HG02642 (cell line): ENCODE measurements at regions not wholly inside any gene's neighbourhood (a gene's known extent, or its start where the extent isn't known, plus 50 kb on each side); places are given as distances from the start of the nearest gene placed in this dataset.

Experiments used
- ATAC-seq: cut with Tn5 transposase; IDR thresholded peaks from one replicate; pipeline ENCODE4 v1.9.1; 2021; ENCODE audit warnings: mild to moderate bottlenecking; ENCODE audit not compliant: unreplicated experiment, poor library complexity

DNA sequence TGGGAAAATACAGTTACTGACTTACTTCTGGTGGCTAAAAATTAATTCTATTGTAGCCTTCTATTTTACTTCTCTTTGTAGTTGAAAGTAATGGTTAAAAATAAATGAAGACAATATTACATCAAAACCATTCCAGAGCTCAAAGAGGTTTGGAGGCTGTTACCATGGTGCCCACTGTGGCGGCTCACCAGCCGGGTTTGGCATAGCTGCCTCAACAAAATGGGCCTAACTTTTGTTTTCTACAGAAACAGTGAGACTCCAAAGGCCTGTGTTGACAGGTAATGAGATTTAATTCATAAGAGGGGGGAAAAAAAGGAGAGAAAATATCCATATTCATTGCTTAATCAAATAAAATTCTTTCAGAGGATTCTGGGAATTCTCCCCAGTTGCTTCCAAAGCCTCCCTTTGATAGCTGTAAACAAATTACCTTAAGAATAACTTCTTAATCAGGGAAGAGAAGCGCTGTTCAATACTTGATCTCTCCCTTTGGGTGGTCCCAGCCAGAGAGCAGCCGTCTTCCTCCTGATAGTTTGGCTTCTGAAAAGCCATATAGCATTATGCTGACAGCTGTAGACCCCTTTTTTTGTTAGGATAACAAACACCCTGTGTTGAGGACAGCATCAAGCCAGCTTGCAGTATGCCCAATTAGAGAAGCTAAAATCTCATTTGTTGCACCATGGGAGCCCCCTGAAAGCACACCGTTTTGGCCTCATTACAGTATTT is 266.8 kb downstream of the NEDD1 start:
- no peak for ATAC-seq

DNA sequence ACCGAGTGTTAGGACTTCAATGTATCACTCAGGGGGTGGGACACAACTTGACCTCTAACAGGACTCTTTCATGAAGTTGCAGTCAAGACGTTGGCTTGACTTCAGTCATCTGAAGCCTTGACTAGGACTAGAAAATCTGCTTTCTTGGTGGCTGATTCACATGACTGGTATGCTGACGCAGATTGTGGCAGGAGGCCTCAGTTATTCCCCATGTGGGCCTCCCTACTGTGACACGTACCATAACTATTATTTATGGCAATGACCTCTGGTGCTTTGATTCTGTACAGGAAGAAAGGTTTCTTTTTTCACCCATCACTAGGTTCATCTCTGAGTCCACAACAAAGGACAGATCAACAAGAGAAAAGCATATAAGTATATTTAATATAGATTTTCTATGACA is 270.4 kb downstream of the NEDD1 start:
- ATAC-seq: no peak

DNA sequence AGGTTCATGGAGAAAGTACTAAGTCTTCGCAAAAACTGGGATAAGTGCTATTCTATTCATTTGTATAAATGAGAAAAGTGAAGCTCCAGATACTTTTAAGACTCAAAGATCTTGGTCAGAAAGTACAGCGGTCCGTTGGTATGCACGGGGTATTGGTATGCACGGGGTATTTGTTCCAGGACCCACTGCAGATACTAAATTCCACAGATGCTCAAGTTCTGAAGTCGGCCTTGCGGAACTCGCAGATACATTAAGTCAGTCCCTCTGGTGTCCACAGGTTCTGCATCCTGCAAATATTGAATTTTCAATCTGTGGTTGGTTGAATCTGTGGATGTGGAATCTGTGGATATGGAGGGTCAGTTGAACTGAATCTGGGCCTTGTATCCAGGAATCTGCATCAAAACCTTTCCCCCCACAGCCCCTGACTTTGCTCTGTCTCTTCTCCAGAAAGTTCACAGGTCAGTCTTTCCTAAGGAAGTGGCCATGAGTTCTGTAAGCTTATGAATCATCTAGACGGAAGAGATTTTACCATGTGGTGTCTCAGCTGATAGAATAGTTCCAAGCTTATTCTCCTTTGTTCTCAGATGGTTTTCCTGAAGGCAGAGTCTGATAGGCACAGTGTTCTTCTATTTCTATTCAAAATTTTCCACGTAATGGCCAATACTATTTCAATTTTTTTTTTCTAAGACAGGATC is 274.7 kb downstream of the NEDD1 start:
- ATAC-seq: no peak

DNA sequence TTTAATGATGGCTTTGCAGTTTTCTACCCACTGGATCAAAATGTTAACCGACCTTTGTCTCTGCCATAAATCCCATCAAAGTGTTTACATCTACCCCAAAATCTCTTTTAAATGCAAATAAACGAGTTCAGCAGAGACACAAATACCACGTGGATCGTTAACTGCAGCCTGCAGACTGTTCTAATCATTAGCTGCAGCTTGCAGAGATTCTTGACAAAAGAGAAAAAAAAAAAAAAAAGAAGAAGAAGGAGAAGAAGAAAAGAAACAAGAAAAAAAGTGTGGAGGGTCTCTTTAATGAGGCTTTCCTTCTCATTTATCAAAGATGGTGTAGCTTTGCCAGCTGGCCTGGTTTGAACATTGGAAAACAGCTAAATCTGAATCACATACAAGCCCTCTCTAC is 275.7 kb downstream of the NEDD1 start:
- no peak for ATAC-seq

DNA sequence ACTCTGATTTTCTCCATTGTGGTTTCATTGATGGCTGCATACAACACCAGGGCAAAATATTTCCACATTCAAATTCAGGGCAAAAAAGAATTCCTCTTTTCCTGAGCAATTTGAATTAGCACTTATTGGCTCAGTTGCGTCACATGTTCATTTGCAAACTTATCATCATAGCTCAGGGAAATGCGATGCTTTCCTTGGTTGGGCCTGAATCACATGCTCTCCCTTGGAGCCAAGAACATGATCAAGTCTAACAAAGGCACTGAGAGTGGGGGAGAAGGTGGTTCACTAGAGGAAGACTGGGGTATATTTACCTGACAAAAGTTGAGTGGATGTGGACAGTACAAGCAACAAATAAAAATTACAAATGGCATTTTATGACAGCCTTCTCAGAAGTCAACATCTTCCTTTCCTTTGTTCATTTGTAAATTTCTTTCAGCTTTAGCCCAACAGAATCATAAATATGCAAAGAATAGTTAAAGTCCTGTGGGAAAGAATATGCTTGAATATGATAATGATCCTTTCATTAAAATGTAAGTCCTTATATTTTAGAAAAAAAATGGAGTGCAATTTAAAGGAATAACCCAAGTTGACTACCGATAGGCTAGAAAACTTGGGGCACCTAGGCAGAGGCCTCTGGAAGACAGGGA is 277.2 kb downstream of the NEDD1 start:
- ATAC-seq: no peak

DNA sequence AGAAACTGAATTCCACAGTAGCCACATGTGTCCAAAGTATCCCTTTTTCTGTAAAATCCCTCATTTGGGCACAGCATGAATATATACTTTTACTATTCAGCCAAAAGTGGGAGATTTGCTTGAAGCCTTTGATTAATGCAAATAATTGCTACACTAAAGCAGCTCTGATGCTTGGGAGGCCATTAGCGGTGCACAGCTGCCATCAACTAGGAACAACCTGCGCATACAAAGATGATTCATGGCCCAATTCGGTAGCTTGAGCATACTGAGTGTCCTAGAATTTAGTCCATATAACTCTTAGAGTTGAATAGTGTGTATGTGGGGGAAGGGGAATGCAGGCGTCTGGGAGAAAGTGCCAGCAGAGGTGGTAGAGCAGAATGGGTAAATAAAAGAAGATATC is 277.0 kb upstream of the RMST start:
- no peak for ATAC-seq

DNA sequence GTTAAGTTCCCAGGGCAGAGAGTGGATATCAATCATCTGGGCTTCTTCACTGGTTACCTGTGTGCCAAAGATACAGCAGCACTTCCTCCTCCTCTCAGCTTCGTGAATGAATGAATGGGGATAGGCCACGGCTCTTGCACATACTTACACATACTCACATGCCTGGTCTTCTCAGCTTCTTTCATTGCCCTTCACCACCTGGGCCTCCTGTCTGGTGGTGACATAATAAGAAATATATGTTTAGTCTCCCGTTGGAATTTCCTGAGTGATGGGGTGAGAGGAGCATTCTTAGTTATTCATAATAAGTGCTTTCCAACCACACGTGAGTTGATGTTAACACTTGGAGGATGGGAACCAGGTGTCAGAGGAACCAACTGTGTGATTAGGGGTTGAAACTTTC is 268.1 kb upstream of the RMST start:
- ATAC-seq: no peak

DNA sequence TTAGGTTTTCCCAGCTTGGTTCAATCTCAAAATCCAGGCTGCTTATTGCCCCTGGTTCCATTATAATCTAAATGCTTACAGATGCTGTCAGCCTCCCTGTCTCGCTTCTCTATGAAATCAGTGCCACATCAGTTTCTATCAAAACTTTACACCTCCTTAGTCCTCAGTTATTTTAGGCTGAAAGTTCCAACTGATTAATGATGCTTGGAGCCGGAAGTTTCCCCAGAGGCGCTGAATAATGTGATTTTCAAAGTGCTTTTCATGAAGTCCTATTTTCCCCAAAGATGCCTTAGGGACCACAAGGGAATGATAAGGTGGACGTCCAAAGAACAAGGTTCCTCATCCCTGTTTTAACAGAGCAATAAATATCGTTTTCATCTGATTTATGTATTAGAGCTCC is 262.4 kb upstream of the RMST start:
- ATAC-seq: no peak

DNA sequence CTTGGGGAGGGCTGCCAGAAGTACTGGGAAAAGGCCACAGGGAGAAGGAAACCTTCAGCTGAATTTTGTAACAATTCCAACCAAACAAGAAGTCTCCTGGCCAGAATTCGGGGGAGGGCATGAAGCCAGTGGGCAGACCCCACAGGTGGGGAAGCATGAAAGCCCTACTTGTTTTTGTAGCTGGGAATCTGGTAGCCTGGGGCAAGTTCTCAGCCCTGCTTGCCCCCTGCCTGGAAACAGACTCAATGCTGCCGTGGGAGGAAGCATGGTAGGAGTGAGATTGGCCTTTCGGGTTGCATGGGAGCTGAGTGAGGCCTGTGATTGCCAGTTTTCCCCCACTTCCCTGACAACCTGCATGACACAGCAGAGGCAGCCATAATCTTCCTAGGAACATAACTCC is 259.2 kb upstream of the RMST start:
- no peak for ATAC-seq

DNA sequence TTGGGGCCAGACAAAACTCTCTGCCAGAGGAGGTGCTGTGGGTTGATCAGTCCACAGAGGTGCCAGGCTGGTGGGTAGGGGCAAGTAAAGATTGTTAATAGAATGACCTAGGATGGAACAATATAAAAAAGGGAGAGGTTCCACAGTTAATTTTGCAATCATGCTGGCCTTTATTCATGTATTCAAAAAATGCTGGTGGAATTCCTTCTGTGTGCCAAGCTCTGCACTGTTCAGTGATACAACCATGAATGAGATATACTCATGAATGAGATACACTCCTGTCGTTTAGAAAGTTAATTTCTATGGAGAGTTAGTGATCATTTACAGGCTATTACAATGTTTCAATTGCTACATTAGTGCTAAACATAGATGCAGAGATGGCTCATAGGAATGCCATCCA is 252.6 kb upstream of the RMST start:
- ATAC-seq: no peak

DNA sequence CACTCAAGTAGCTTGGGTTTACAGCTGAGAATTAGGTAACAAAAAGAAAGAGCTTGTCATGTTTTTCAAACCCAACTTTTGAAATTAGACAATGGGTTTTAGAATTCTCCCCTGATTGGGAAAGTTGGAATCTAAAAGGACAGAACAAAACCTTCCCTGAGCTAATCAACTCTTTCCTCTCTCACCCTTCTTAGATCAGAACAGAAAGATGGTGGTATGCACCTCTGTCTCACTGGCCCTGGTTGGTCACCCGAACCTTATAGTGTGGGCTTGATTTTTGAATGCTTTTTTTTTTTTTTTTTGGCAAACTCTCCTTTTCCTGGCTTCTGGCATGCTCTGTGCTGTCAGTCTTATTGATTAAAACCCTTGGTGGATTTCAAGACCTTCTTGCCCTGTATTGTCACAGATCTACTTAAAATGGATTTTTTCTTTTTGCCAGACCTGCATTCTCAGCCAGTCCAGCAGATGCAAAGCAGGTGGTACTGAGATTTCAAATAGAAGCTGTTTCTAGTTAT is 251.1 kb upstream of the RMST start:
- no peak for ATAC-seq

DNA sequence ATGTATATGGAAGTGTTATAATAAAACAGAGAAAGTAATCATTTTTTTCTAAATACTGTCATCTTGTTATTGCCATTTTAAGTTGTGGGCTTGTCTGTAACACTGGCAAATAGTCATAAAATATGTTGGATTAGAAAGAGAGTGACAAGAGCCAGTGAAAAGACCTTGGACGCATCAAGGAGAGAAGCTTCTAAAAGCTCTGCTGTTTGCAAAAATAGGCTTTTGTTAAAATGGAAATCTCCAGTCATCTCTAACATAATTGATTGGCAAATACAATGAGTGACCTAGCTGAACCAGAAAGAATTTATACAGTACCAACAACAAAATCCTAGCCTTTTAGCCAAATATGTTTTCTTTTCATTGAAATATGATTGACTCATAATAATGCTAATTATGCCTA is 245.8 kb upstream of the RMST start:
- no peak for ATAC-seq

DNA sequence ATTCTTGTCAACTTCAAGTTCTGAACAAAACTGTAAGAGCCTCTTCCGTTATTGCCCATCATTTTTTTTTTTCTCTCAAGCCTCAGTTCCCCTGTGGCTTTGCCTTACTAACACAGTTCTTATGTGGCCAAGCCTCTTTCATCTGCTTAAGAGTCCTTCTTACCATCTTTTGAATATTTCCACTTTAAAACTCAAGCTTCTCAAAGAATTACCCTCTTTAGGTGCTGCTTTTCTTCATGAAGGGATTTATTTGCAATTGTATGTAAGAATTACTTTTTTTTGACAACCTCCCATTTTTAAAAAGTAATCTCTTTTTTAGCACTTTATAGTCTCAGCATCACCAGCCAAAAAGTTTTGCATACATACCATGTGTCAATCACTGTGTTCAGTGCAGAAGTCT is 240.2 kb upstream of the RMST start:
- ATAC-seq: no peak

DNA sequence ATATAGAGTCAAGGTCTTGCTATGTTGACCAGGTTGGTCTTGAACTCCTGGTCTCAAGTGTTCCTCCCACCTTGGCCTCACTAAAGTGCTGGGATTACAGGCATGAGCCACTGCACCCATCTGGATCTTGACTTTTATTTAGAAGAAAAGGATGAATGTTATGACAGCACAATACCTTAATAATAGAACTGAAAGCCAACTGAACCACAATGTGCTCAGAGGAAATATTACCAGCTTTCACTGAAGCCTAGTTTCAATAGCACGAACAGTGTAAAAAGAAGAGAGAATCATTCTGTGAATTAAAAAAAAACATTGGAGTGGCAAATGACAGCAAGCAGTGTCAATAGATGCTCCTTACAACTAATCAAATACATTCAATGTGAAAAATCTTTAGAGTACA is 239.2 kb upstream of the RMST start:
- ATAC-seq: no peak

DNA sequence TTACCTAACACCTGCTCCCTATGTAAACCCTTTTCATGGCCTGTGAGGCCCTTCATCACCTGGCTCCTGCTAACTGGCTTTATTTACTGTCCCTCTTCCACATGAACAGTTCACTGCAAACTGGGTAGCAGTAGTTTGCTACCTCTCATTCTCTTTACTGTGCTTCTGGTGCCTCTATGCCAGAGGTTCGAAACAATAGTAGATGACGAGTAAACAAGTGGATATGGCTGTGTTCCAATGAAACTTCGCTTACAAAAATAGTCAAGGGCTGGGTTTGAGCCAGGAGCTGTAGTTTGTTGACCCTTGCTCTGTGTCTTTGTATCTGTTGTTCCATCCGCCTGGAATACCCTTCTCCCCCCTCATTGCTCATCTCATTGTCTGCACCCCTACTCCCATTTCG is 233.6 kb upstream of the RMST start:
- no peak for ATAC-seq

DNA sequence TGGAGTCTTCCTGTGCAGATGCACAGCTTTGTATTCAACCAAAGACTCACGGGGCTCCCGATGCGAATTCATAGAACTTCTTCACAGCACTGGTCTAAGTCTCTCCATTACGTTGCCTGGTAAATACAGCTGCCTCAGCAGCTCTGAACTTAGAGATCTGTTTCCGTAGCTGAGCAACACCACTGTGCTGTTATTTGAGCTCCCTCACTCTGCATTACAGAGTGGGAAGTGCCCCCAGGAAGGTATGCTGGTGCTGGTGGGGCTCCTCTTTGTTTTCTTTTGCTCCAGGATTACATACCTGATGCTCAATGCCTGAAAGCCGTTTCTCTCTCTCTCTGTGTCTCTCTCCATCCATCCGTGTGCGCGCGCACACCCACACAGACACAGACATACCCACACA is 227.5 kb upstream of the RMST start:
- no peak for ATAC-seq

DNA sequence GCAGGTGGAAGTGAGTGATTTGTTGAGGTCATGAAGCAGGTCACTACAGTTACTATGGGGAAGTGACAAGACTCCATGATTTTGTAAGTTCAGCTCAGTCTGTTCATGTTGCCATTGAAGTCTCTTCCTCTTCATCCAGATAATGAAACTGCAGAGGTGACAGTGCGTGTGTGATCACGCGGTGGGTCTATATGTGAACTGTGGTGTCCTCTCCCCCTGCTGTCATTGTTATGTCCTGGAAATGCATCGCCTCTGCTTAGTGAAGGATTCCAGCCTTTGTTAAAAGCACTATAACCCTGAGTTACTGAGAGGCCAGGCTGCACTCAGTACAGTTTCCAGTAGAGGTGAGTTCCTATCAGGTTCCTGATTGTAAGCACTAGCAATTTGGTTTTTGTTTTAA is 216.2 kb upstream of the RMST start:
- no peak for ATAC-seq

DNA sequence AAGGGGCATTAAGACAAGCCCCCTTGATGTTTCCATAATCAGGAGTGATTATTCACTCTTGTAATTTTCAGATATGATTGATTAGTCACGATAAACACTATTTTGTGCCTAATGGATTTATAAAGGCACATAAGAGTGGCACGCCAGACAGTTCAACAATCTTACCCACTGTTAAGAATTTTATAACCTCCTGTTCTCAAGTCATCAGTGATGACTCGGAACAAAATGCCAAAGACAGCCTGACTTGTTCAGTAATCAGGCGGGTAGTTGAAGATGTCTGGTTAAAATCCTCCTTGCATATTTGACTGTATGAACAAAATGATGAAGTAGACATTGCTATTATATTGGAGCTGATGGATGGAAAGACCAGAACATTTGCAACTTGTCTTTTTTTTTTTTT is 212.1 kb upstream of the RMST start:
- no peak for ATAC-seq

DNA sequence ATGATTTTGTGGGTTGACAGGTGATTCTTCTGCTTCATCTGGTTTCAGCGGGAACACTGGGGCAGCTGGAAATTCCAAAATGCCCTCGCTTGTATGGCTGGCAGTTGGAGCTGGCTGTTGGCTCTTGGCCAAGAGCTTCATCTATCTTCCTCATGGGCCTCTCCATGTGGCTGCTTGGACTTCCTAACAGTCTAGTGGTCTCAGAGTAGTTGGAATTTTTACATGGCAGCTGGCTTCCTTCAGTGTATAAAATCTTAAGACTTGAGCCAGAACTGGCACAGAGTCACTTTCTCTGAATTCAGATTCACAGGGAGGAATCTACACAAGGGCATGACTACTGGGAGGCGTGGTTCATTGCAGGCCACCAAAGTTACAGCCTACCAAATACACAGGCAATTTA is 204.9 kb upstream of the RMST start:
- no peak for ATAC-seq

DNA sequence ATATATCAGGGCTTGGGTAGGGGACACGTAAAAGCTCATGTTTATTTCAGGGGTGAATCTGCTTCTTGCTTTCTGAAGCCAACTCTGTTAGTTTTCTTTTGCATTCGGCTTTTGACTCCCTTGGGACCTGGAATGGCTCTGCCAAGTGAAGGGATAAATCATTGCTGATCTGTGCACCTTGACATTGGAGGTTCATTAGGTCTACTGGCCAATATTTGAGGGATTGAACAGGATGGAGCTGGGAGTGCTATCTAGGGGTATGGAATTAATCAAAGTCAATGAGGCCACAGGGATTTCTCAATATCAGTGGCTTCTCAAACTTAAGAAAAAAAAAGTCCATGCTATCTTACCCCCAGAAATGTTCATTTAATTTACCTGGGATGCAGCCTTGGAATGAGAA is 203.5 kb upstream of the RMST start:
- ATAC-seq: no peak

DNA sequence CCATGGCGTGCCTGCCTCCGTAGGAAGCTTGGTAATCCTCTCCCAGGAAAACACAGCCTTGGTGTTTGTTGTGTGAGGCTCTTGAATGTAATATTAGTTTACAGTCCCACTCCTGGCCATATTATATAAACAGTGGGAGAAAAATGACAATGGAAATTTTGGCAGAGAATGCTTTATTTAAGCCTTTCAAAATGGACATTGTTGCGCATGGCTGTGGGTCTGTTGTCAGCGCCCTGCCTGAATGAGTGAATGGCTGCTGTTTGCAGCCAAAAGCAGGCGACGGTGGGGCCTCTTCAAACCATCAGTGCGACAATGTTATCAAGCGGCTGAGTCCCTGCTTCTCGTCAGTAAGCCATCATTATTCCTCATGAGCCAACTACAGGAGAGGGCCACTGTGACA is 201.8 kb upstream of the RMST start:
- ATAC-seq: no peak

DNA sequence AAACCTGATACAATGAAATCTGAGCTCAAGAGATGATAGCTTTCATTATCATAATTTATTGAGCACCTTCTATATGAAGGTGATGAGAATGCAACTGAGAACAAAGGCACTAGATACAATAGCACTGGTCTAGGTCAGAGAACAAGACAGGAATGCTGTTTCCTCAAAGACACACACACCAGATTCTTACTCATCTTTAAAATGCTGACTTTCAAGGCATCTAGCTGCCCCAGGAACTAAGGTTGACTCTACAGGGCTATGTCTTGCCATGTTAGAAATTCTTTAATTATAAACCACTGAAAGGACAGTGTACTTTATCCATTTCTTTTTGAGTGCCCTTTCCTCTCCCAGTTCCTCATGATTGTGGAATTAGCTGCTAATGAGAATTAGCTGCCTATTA is 195.4 kb upstream of the RMST start:
- no peak for ATAC-seq
